ENCODE measurements at regions not wholly inside any gene's neighbourhood (a gene's known extent, or its start where the extent isn't known, plus 50 kb on each side); places are given as distances from the start of the nearest gene placed in this dataset.

DNA sequence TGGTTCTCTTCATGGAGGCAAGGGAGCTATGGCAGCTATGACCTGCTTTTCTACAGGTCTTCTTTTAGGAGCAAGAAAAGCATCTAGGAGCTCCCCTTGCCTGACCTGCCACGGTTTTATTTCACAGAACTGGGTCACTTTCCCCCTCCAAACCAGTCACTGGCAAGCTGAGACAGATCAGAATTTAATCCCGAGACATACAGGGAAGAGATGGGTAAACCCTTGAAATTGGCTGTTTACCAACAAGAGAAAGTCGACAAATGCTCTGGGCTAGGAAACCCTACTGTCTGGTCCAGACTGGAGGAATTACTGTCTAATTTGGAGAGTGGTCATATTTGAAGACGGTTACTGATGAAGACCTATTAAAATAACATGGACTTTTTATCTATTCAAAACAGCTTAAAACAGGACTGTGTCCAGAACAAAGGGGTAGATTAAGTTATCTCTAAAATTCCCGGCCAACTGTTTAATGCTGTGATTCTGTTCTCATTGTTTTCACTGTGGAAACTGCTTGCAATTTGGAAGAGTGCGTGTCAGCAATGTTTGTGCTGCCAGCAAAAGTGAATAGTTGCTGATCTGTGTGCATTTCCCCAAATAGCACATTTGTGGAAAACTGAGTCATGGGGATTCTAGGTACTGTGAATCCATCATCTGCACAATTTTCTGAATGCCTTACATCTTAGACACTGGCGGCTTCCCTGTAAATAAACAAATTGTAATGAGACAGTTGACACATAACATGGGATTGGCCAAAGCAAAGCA is 73.4 kb upstream of the EEA1 start:
- H3K36me3 ChIP-seq = no peaks in the 10 kb centered on the region
- no peaks in the 10 kb centered on the region for H3K9me3 ChIP-seq
- ATAC-seq (ENCODE audit: insufficient number of reproducible peaks, low FRiP score, low read depth) (peak; percentile 69), DNase-seq (ENCODE audit: low spot score) (no peak)
- H3K27me3 ChIP-seq (replicated peaks; ENCODE audit: insufficient read depth) = no peaks in the 10 kb centered on the region
- H3K4me1 ChIP-seq (ENCODE audit: control insufficient read depth in 1 of 2, low read depth in 2 of 2) = peaks cover 5 to 18% of the 10 kb centered on the region in 2 donors
- peak overlapping the region in 1 of 2 donors; percentile 44 for H3K27ac ChIP-seq
- TF ChIP-seq, protein P1, sequence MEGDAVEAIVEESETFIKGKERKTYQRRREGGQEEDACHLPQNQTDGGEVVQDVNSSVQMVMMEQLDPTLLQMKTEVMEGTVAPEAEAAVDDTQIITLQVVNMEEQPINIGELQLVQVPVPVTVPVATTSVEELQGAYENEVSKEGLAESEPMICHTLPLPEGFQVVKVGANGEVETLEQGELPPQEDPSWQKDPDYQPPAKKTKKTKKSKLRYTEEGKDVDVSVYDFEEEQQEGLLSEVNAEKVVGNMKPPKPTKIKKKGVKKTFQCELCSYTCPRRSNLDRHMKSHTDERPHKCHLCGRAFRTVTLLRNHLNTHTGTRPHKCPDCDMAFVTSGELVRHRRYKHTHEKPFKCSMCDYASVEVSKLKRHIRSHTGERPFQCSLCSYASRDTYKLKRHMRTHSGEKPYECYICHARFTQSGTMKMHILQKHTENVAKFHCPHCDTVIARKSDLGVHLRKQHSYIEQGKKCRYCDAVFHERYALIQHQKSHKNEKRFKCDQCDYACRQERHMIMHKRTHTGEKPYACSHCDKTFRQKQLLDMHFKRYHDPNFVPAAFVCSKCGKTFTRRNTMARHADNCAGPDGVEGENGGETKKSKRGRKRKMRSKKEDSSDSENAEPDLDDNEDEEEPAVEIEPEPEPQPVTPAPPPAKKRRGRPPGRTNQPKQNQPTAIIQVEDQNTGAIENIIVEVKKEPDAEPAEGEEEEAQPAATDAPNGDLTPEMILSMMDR (IDR thresholded peaks at IDR 0.05) = no peak
- no peak overlapping the region for H3K4me3 ChIP-seq

DNA sequence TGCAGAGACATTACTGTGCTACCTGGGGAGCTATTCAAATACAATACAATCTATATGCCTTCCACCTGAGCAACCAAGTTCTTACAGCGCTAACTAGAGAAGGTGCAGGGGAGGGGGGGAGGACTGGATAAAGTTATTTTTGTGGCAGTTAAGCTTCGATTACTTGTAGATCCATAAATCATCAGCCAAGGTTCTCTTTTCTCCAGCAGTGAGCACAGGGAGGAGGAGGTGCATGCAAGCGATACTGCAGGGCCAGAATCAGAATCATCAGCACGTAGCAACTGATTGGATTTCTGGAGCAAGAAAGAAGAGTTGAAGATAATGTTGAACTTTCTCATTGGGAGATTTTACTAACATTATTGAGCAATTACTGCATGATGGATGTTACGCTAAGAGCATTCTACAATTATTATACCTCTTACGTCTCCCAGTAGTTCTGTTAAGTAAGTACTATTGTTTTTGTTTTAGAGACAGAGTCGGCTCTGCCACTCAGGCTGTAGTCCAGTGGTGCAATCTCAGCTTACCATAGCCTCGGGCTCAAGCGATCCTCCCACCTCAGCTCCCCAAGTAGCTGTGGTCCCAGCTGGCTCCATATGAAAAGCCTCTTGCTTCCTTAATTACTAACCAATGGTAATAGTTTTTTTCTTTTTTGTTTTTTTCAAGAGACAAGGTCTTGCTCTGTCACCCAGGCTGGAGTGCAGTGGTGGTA is 74.6 kb upstream of the EEA1 start:
- Histone ChIP-seq H3K9me3 (no peaks in the 10 kb centered on the region), H3K27me3 (replicated peaks; ENCODE audit: insufficient read depth) (no peaks in the 10 kb centered on the region), H3K36me3 (no peaks in the 10 kb centered on the region), H3K27ac (no peak overlapping the region), H3K4me3 (no peak overlapping the region), H3K4me1 (ENCODE audit: control insufficient read depth in 1 of 2, low read depth in 2 of 2) (peaks cover 5 to 18% of the 10 kb centered on the region in 2 donors)
- ATAC-seq (ENCODE audit: insufficient number of reproducible peaks, low FRiP score, low read depth) (no peak), DNase-seq (ENCODE audit: low spot score) (no peak)
- TF ChIP-seq, protein P1 (IDR thresholded peaks at IDR 0.05) = no peak

- peaks cover 5 to 28% of the 10 kb centered on the region in 2 donors for H3K4me1 ChIP-seq (ENCODE audit: control insufficient read depth in 1 of 2, low read depth in 2 of 2)
- no peaks in the 10 kb centered on the region for H3K27me3 ChIP-seq (replicated peaks; ENCODE audit: insufficient read depth)
- DNase-seq (ENCODE audit: low spot score) = no peak
- no peak overlapping the region for H3K4me3 ChIP-seq
- TF ChIP-seq, protein P1 (IDR thresholded peaks at IDR 0.05) = no peak
- H3K27ac ChIP-seq = no peak overlapping the region
- H3K9me3 ChIP-seq = no peaks in the 10 kb centered on the region
- ATAC-seq (ENCODE audit: insufficient number of reproducible peaks, low FRiP score, low read depth) = no peak
- H3K36me3 ChIP-seq = no peaks in the 10 kb centered on the region
Observed at GRCh38 chr12:93005928-93006392, 76.9 kb upstream of the EEA1 start.

GRCh38 chr12:93006471-93007208 is 77.5 kb upstream of the EEA1 start:
- ATAC-seq (ENCODE audit: insufficient number of reproducible peaks, low FRiP score, low read depth) (no peak), DNase-seq (ENCODE audit: low spot score) (no peak)
- no peaks in the 10 kb centered on the region for H3K36me3 ChIP-seq
- H3K27ac ChIP-seq = no peak overlapping the region
- H3K4me3 ChIP-seq = no peak overlapping the region
- TF ChIP-seq, protein P1 (IDR thresholded peaks at IDR 0.05) = no peak
- no peaks in the 10 kb centered on the region for H3K27me3 ChIP-seq (replicated peaks; ENCODE audit: insufficient read depth)
- peaks cover 5 to 29% of the 10 kb centered on the region in 2 donors for H3K4me1 ChIP-seq (ENCODE audit: control insufficient read depth in 1 of 2, low read depth in 2 of 2)
- no peaks in the 10 kb centered on the region for H3K9me3 ChIP-seq

DNA sequence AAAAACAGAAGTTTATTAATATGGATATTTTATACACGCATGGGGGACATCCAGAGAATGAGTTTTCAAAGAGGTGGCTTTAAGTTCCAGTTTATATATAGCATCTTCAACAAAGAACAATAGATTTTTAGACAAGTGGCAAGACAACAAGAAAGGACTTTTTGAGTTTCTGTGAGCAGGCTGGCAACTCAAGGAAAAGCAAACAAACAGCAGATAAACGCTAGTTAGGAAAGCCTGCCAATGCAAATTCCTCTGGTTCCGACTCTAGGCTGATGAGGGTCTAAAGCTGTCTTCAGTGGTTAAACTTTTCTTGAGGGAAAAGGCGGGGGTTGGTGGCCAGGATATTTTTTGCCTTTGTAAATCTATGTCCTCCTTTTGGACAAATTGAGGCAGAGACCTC is 78.4 kb upstream of the EEA1 start:
- Histone ChIP-seq H3K27me3 (replicated peaks; ENCODE audit: insufficient read depth) (no peaks in the 10 kb centered on the region), H3K27ac (no peak overlapping the region), H3K4me3 (no peak overlapping the region), H3K4me1 (ENCODE audit: control insufficient read depth in 1 of 2, low read depth in 2 of 2) (peaks cover 0 to 24% of the 10 kb centered on the region in 2 donors), H3K36me3 (no peaks in the 10 kb centered on the region), H3K9me3 (no peaks in the 10 kb centered on the region)
- ATAC-seq (ENCODE audit: insufficient number of reproducible peaks, low FRiP score, low read depth) = no peak
- TF ChIP-seq, protein P1 (IDR thresholded peaks at IDR 0.05) = no peak
- no peak for DNase-seq (ENCODE audit: low spot score)
